CMK (cell line): ENCODE measurements at regions not wholly inside any gene's neighbourhood (a gene's known extent, or its start where the extent isn't known, plus 50 kb on each side); places are given as distances from the start of the nearest gene placed in this dataset.
"Not testable (repeated sequence)": the region's sequence is repeated elsewhere in the genome, so short reads cannot be mapped to it uniquely, and the experiment has no call there.

Experiments used
- DNase-seq: peaks from one replicate; pipeline ENCODE4 v3.0.0-alpha.2; 2010; ENCODE audit warnings: low read depth

GRCh38 chr3:182631183-182632076 lies 161.9 kb upstream of the ATP11B start:
- DNase-seq = no peak

GRCh38 chr3:182632077-182632393 lies 161.3 kb upstream of the ATP11B start:
- DNase-seq = no peak

- no peak for DNase-seq
Observed at GRCh38 chr3:182633186-182633585, 160.1 kb upstream of the ATP11B start.

GRCh38 chr3:182636646-182637045 lies 156.7 kb upstream of the ATP11B start:
- no peak for DNase-seq

GRCh38 chr3:182637350-182638110 lies 155.8 kb upstream of the ATP11B start:
- no peak for DNase-seq

- no peak for DNase-seq
Observed at GRCh38 chr3:182644013-182644412, 149.3 kb upstream of the ATP11B start.

- no peak for DNase-seq
Observed at GRCh38 chr3:182644790-182645433, 148.4 kb upstream of the ATP11B start.

GRCh38 chr3:182650568-182651128 lies 142.7 kb upstream of the ATP11B start:
- no peak for DNase-seq

- DNase-seq = no peak
Observed at GRCh38 chr3:182651461-182651860, 141.8 kb upstream of the ATP11B start.

GRCh38 chr3:182653065-182653464 lies 140.2 kb upstream of the ATP11B start:
- not testable (repeated sequence) for DNase-seq

GRCh38 chr3:182668541-182668940 lies 124.8 kb upstream of the ATP11B start:
- no peak for DNase-seq

- no peak for DNase-seq
Observed at GRCh38 chr3:182668974-182669373, 124.3 kb upstream of the ATP11B start.

GRCh38 chr3:182671541-182671940 lies 121.8 kb upstream of the ATP11B start:
- no peak for DNase-seq

GRCh38 chr3:182671942-182672341 lies 121.4 kb upstream of the ATP11B start:
- no peak for DNase-seq

- DNase-seq = no peak
Observed at GRCh38 chr3:182673336-182673735, 120.0 kb upstream of the ATP11B start.

GRCh38 chr3:182682263-182683241 lies 110.8 kb upstream of the ATP11B start:
- DNase-seq = no peak

- DNase-seq = no peak
Observed at GRCh38 chr3:182683453-182683852, 109.9 kb upstream of the ATP11B start.

- no peak for DNase-seq
Observed at GRCh38 chr3:182683858-182684257, 109.4 kb upstream of the ATP11B start.

GRCh38 chr3:182686033-182686886 lies 107.0 kb upstream of the ATP11B start:
- DNase-seq = no peak

GRCh38 chr3:182690172-182690571 lies 103.1 kb upstream of the ATP11B start:
- DNase-seq = no peak
